ENCODE measurements at regions not wholly inside any gene's neighbourhood (a gene's known extent, or its start where the extent isn't known, plus 50 kb on each side); places are given as distances from the start of the nearest gene placed in this dataset.
"Not testable (repeated sequence)": the region's sequence is repeated elsewhere in the genome, so short reads cannot be mapped to it uniquely, and the experiment has no call there.

DNA sequence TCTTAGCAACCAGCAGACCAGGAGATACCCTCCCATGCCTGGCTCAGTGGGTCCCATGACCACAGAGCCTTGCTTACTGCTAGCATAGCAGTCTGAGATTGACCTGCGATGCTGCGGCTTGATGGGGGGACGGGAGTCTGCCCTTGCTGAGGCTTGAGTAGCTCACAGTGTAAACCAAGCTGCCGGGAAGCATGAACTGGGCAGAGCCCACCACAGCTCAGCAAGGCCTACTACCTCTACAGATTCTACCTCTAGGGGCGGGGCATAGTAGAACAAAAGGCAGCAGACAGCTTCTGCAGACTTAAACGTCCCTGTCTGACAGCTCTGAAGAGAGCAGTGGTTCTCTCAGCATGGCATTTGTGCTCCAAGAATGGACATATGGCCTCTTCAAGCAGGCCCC, 86.7 kb upstream of the OR4E1 start:
- TF ChIP-seq, protein P1, sequence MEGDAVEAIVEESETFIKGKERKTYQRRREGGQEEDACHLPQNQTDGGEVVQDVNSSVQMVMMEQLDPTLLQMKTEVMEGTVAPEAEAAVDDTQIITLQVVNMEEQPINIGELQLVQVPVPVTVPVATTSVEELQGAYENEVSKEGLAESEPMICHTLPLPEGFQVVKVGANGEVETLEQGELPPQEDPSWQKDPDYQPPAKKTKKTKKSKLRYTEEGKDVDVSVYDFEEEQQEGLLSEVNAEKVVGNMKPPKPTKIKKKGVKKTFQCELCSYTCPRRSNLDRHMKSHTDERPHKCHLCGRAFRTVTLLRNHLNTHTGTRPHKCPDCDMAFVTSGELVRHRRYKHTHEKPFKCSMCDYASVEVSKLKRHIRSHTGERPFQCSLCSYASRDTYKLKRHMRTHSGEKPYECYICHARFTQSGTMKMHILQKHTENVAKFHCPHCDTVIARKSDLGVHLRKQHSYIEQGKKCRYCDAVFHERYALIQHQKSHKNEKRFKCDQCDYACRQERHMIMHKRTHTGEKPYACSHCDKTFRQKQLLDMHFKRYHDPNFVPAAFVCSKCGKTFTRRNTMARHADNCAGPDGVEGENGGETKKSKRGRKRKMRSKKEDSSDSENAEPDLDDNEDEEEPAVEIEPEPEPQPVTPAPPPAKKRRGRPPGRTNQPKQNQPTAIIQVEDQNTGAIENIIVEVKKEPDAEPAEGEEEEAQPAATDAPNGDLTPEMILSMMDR (IDR thresholded peaks at IDR 0.05; ENCODE audit: low read depth, low read length, poor library complexity, severe bottlenecking): not testable (repeated sequence)
- not testable (repeated sequence) for TF ChIP-seq EZH2phosphoT487 (IDR thresholded peaks at IDR 0.05; ENCODE audit: borderline replicate concordance, low read length)

All from DOHH2 (cell line).